DMS79 treated with DMSO at 0.1 percent for 48 hours (cell line): ENCODE measurements at regions not wholly inside any gene's neighbourhood (a gene's known extent, or its start where the extent isn't known, plus 50 kb on each side); places are given as distances from the start of the nearest gene placed in this dataset.
"Not testable (repeated sequence)": the region's sequence is repeated elsewhere in the genome, so short reads cannot be mapped to it uniquely, and the experiment has no call there.

ENCODE experiments used
- DNase-seq: peaks from one replicate; lab custom pipeline; 2025; lab: John Stamatoyannopoulos, UW

GRCh38 chr9:39463696-39464095 is 108.2 kb downstream of the SPATA31A1 start:
- not testable (repeated sequence) for DNase-seq

GRCh38 chr9:39464122-39464777 is 108.8 kb downstream of the SPATA31A1 start:
- peak; percentile 53 for DNase-seq

DNA sequence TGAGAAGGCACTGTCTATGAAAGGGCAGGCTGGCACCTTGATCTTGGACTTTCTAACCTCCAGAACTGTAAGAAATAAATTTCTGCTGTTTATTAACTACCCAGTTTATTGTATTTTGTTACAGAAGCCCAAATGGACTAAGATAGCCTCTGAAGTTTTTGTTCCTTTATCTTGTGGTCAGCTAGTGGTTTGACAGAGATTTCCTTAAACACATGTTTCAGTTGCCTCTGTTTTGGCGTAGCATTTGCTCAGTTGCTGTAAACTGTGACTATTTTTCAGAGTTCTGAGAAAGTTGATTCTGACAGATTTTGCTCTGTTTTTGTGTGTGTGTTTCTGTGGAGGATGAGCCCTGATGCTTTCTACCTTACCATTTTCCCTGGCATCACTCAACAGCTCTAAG is 119.0 kb downstream of the SPATA31A1 start:
- not testable (repeated sequence) for DNase-seq

- DNase-seq = not testable (repeated sequence)
These were observed 127.6 kb downstream of the SPATA31A1 start for GRCh38 chr9:39483073-39483472.

DNA sequence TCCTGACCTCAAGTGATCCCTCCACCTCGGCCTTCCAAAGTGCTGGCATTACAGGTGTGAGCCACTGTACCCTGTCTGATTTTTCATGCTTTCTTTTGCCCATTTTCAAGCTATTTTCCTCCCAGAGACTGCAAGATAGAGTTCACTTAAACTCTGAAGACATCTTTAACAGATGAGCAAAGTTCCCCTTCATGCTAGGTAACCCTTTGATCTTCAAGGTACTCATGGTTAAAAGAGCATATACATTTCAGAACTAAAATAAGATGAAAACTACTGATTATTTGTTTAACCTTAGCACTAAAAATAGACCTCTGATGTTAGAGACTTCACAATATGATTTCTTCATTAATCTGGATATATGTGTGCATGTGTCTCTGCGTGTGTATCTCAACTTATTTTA is 128.4 kb downstream of the SPATA31A1 start:
- DNase-seq = not testable (repeated sequence)

GRCh38 chr9:39484292-39484691 is 128.8 kb downstream of the SPATA31A1 start:
- not testable (repeated sequence) for DNase-seq

DNA sequence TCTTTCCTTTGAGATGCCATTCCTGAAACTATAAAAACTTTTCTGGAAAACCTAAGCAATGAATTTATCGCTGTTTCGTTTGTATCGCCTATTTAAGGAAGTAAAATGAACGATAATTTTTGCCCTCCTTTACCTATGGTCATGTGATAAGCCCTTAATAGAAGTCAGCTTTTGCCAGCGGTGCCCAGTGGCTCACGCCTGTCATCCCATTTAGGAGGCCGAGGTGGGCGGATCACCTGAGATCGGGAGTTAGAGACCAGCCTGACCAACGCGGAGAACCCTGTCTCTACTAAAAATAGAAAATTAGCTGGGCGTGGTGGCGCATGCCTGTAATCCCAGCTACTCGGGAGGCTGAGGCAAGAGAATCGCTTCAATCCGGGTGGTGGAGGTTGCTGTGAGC is 132.0 kb downstream of the SPATA31A1 start:
- DNase-seq = not testable (repeated sequence)

DNA sequence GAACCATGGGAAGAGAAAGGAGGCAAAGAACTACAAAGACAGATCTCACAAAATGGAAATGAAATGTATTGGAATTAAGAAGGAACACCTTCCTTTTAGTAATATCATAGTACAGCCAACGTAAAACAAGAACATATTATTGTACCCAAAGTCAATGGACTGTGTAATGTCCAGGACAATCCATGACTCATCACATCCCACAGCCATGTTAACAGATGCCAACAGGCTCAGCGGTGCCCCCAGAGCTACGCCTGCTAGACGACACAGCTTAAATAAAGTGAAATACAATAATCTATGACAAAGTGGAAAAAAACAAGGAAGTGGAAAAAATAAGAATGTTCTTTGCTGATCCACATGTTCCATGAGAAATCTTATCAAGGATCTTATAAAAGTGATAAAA is 140.8 kb downstream of the SPATA31A1 start:
- not testable (repeated sequence) for DNase-seq

- DNase-seq = not testable (repeated sequence)
These were observed 147.7 kb downstream of the SPATA31A1 start for GRCh38 chr9:39503178-39503577.

- not testable (repeated sequence) for DNase-seq
These were observed 172.0 kb downstream of the SPATA31A1 start for GRCh38 chr9:39527387-39528029.

DNA sequence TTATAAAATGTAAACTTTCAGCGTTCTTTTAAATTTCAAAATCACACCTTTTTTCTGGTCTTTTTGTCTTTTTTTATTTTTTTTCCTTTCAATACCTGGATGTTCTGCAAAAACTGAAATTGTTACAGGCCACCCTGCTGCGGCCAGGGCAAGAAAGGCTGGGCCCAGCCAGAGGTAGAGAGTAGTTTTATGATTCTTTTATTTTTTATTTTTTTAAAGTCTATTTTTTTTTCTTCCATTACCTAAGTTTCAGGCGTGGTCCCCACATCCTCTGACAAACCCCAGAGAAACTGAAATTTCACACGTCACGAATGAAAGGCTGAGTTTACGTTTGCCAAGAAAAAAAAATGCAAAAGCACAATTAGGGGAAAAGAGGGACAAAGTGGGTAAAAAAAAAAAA is 177.1 kb downstream of the SPATA31A1 start:
- not testable (repeated sequence) for DNase-seq

- not testable (repeated sequence) for DNase-seq
These were observed 177.7 kb downstream of the SPATA31A1 start for GRCh38 chr9:39533001-39533762.

GRCh38 chr9:39533763-39534548 is 178.5 kb downstream of the SPATA31A1 start:
- not testable (repeated sequence) for DNase-seq

- DNase-seq = not testable (repeated sequence)
These were observed 179.4 kb downstream of the SPATA31A1 start for GRCh38 chr9:39534897-39535296.

GRCh38 chr9:39542157-39542556 is 186.7 kb downstream of the SPATA31A1 start:
- not testable (repeated sequence) for DNase-seq

DNA sequence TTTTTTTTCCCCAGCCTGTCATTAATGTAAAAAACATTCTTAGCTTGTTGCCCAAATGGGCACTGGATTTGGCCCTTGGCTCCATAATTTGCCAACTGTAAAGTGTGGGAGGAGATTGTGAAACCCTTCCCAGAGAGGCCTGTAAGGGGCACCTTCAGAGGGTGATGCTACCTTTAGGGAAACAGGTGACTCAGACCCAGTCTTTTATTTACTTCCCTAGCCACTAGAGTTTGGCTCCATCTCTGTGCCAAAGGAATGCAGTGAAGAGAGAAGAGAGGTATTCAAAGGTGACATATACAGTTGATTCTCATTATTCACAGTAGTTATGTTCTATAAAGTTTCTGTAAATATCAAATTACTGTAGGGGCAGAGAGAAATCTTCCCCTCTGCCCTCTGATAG is 189.6 kb downstream of the SPATA31A1 start:
- DNase-seq = not testable (repeated sequence)

- DNase-seq = not testable (repeated sequence)
These were observed 195.1 kb downstream of the SPATA31A1 start for GRCh38 chr9:39550573-39550972.

DNA sequence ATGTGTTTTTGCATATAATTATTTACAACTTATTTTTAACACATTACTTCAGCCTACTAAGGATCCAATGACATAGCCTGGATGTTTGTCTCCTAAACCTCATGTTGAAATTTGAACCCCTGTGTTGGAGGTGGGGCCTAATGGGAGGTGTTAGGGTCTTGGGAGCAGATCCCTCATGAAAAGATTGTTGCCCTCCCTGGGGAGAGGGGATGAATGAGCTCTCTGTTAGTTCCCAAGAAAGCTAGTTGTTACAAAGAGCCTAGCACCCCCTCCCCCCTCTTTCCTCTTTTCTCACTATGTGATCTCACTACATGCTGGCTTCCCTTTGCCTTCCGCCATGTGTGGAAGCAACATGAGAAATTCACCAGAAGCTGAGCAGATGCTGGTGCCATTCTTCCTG is 196.1 kb downstream of the SPATA31A1 start:
- not testable (repeated sequence) for DNase-seq

- not testable (repeated sequence) for DNase-seq
These were observed 196.9 kb downstream of the SPATA31A1 start for GRCh38 chr9:39552242-39552881.

DNA sequence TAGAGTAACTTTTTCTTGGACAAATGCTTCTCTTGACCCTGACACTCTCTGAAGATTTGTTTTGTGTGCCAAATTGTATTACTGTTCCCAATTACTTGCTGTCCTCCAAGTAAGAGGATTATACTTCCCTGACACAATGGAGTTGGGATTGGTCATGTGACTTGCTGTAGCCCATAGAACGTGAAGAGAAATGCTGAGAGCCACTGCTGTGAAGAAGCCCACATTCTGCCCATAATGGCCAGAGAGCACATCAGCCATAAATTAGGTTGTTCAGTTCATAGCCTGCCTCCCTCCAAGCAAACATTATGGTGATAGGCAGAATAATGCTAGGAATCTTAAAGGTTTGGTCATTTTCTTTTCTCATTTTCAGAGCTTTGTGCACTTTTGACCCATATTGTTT is 198.9 kb downstream of the SPATA31A1 start:
- DNase-seq = not testable (repeated sequence)

DNA sequence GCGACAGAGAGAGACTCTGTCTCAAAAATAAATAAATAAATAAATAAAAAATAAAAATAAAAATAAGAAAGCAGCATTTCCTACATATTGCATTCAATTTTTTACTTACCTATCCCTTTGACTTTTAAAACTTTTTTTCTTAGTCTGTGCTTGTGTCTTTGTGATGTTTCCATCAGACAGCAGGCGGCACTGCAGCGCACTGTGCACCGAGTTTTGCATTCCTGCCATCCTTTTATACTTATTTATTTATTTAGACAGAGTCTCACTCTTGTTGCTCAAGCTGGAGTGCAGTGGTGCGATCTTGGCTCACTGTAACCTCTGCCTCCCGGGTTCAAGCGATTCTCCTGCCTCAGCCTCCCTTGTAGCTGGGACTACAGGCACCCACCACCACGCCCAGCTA is 203.9 kb downstream of the SPATA31A1 start:
- not testable (repeated sequence) for DNase-seq
